ENCODE measurements at regions not wholly inside any gene's neighbourhood (a gene's known extent, or its start where the extent isn't known, plus 50 kb on each side); places are given as distances from the start of the nearest gene placed in this dataset.
"Not testable (repeated sequence)": the region's sequence is repeated elsewhere in the genome, so short reads cannot be mapped to it uniquely, and the experiment has no call there.

DNA sequence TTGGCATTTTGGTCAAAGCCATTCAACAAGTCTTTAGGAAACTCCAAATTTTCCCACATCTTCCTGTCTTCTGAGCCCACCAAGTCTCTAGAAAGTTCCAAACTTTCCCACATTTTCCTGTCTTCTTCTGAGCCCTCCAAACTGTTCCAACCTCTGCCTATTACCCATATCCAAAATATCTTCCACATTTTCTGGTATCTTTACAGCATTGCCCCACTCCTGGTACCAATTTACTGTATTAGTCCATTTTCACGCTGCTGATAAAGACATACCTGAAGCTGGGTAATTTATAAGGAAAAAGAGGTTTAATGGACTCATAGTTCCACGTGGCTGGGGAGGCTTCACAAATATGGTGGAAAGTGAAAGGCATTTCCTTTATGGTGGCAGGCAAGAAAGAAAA is 56.1 kb upstream of the GABRA3 start:
- intact Hi-C loops (cut with DNase I; ENCODE audit: low total_unique reads) = not testable (repeated sequence)
- WGBS, 2 donors = 57 to 93% methylated on average over 2 of the region's 2 CpGs

DNA sequence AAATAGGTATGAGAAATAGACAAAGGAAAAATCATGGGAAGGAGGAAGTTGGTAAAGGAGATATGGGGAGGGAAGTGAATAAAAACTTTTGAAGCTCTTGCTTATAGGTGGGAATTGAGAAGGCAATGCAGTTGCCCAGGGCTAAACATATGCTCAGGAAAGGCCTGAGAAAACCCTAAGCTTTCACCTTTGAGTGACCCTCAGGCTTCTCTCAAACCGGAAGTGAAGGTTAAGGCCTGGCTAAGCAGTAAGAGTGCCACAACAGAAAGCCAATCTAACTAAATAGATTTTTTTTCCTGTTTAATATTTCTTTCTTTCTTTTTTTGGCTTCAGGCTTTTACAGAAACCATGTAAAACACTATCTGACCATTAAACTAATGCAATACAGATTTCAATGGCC is 69.5 kb upstream of the GABRA3 start:
- intact Hi-C loops (cut with DNase I; ENCODE audit: low total_unique reads) = no loop called here
- DNase-seq (ENCODE audit: low spot score in 2 of 2) = no peak
- TF ChIP-seq, protein P1, sequence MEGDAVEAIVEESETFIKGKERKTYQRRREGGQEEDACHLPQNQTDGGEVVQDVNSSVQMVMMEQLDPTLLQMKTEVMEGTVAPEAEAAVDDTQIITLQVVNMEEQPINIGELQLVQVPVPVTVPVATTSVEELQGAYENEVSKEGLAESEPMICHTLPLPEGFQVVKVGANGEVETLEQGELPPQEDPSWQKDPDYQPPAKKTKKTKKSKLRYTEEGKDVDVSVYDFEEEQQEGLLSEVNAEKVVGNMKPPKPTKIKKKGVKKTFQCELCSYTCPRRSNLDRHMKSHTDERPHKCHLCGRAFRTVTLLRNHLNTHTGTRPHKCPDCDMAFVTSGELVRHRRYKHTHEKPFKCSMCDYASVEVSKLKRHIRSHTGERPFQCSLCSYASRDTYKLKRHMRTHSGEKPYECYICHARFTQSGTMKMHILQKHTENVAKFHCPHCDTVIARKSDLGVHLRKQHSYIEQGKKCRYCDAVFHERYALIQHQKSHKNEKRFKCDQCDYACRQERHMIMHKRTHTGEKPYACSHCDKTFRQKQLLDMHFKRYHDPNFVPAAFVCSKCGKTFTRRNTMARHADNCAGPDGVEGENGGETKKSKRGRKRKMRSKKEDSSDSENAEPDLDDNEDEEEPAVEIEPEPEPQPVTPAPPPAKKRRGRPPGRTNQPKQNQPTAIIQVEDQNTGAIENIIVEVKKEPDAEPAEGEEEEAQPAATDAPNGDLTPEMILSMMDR (IDR thresholded peaks at IDR 0.05) = no peak
- TF ChIP-seq POLR2A (IDR thresholded peaks at IDR 0.05) = no peak
- no peak overlapping the region for H3K4me3 ChIP-seq (ENCODE audit: low read depth, poor library complexity, severe bottlenecking)
- 29 to 31% methylated on average over 1 of the region's 1 CpG for WGBS, 2 donors

More for the DNA sequence above, 56.1 kb upstream of the GABRA3 start:
- H3K4me3 ChIP-seq (ENCODE audit: low read depth, poor library complexity, severe bottlenecking); DNase-seq (ENCODE audit: low spot score in 2 of 2): not testable (repeated sequence)

DNA sequence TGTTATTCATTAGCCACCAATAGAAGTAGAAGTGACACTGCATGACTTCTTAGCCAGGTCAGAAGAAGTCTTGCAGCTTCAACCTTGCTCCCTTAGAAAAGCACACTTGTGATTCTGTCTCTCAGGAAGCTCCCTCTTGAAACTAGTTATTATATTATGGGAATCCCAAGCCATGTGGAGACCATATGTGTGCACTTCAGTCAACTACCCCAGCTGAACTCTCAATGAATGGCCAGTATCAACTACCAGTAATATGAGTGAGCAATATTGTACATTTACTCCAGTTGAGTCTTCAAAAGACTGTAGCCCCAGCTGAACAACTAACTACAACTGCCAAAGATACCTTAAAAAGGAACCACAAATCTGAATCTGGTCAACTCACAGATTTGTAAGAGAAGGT is 77.1 kb upstream of the GABRA3 start:
- no peak for DNase-seq (ENCODE audit: low spot score in 2 of 2)
- intact Hi-C loops (cut with DNase I; ENCODE audit: low total_unique reads) = no loop called here
- no peak overlapping the region for H3K4me3 ChIP-seq (ENCODE audit: low read depth, poor library complexity, severe bottlenecking)
- TF ChIP-seq, protein P1 (IDR thresholded peaks at IDR 0.05) = no peak
- no peak for TF ChIP-seq POLR2A (IDR thresholded peaks at IDR 0.05)

DNA sequence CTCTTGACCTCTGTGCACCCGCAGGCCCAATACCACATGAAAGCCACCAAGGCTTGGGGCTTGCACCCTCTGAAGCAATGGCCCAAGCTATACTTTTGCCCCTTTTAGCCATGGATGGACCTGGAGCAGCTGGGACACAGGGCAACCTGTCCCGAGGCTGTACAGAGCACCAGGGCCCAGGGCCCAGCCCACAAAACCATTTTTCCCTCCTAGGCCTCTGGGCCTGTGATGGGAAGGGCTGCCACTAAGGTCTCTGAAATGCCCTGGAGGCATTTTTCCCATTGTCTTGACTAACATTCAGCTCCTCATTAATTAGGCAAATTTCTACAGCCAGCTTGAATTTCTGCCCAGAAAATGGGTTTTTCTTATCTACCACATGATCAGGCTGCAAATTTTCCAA is 79.9 kb upstream of the GABRA3 start:
- 87 to 93% methylated on average over 2 of the region's 2 CpGs for WGBS, 2 donors
- TF ChIP-seq, protein P1 (IDR thresholded peaks at IDR 0.05) = no peak
- TF ChIP-seq POLR2A (IDR thresholded peaks at IDR 0.05) = no peak
- no peak overlapping the region for H3K4me3 ChIP-seq (ENCODE audit: low read depth, poor library complexity, severe bottlenecking)
- intact Hi-C loops (cut with DNase I; ENCODE audit: low total_unique reads) = no loop called here
- DNase-seq (ENCODE audit: low spot score in 2 of 2) = no peak

DNA sequence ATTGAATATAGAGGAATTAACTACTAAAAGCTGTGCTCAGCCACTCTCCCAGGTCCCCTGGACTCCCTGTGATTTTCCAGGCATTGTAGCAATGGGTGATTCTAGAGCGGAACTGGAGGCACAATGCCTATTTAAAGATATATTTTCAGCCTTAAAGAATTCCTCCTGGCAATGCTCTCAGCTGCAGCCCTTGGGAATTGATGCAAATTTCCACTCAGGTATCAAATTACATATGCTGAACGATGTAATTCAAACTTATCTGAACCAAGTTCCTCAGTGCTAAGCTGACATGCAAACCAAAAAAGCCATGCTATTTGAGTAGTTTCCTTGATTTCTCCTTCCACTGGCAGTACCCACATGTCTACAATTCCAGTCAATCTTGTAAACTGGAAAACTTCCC is 86.3 kb upstream of the GABRA3 start:
- 13 to 25% methylated on average over 2 of the region's 2 CpGs for WGBS, 2 donors
- intact Hi-C loops (cut with DNase I; ENCODE audit: low total_unique reads) = no loop called here

DNA sequence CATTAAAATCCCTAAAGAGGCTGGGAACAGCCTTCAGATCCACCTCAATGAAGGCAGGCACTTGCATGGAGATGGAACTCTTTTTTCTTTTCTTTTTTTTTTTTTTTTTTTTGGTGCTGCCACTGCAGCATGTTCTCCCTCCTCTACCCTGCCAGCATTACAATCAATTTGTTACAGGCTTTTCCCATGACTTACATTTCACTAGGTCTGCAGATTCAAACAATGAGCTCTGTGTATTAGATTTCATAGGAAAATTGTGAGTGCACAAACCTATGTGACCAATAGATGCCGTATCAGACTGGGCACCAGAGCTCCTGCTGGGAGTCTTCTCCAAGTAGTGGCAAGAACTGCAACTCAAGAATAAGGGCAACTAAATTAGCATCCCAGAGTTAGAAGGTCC is 63.8 kb upstream of the GABRQ start:
- no peak for DNase-seq (ENCODE audit: low spot score in 2 of 2)
- no peak overlapping the region for H3K4me3 ChIP-seq (ENCODE audit: low read depth, poor library complexity, severe bottlenecking)
- intact Hi-C loops (cut with DNase I; ENCODE audit: low total_unique reads) = no loop called here
- 92 to 100% methylated on average over 1 of the region's 1 CpG for WGBS, 2 donors
- TF ChIP-seq POLR2A (IDR thresholded peaks at IDR 0.05) = no peak
- TF ChIP-seq, protein P1 (IDR thresholded peaks at IDR 0.05) = no peak

More for the DNA sequence above, 86.3 kb upstream of the GABRA3 start:
- H3K4me3 ChIP-seq (ENCODE audit: low read depth, poor library complexity, severe bottlenecking) = no peak overlapping the region
- DNase-seq (ENCODE audit: low spot score in 2 of 2) = no peak
- TF ChIP-seq, protein P1 (IDR thresholded peaks at IDR 0.05) = no peak
- TF ChIP-seq POLR2A (IDR thresholded peaks at IDR 0.05) = no peak
